Suppressor macrophage (primary cell): ENCODE measurements at regions not wholly inside any gene's neighbourhood (a gene's known extent, or its start where the extent isn't known, plus 50 kb on each side); places are given as distances from the start of the nearest gene placed in this dataset.

Experiments
- DNase-seq, 4 experiments: peaks; one replicate each; pipeline ENCODE4 v3.0.0-alpha.2; 2020 to 2022

- no peak for DNase-seq
Measured at GRCh38 chr13:84263354-84264069, 381.2 kb upstream of the SLITRK1 start.

- DNase-seq: no peak
Measured at GRCh38 chr13:84255226-84255797, 373.0 kb upstream of the SLITRK1 start.

GRCh38 chr13:84249463-84249862 is 367.2 kb upstream of the SLITRK1 start:
- no peak for DNase-seq

- DNase-seq: no peak
Measured at GRCh38 chr13:84243340-84243739, 361.1 kb upstream of the SLITRK1 start.

GRCh38 chr13:84239032-84239431 is 356.8 kb upstream of the SLITRK1 start:
- DNase-seq: no peak

GRCh38 chr13:84238381-84238780 is 356.1 kb upstream of the SLITRK1 start:
- no peak for DNase-seq

GRCh38 chr13:84237143-84237542 is 354.9 kb upstream of the SLITRK1 start:
- no peak for DNase-seq

GRCh38 chr13:84234416-84234815 is 352.1 kb upstream of the SLITRK1 start:
- DNase-seq: no peak

- DNase-seq: no peak
Measured at GRCh38 chr13:84230568-84230967, 348.3 kb upstream of the SLITRK1 start.

GRCh38 chr13:84211048-84211447 is 328.8 kb upstream of the SLITRK1 start:
- no peak for DNase-seq

GRCh38 chr13:84208246-84208910 is 326.1 kb upstream of the SLITRK1 start:
- no peak for DNase-seq

- DNase-seq: no peak
Measured at GRCh38 chr13:84207509-84207908, 325.2 kb upstream of the SLITRK1 start.

- DNase-seq: no peak
Measured at GRCh38 chr13:84200971-84201370, 318.7 kb upstream of the SLITRK1 start.

- peak in 1 of 4 experiments; percentile 2 for DNase-seq
Measured at GRCh38 chr13:84192125-84192524, 309.9 kb upstream of the SLITRK1 start.

GRCh38 chr13:84191139-84191538 is 308.9 kb upstream of the SLITRK1 start:
- peak in 1 of 4 experiments; percentile 15 for DNase-seq

GRCh38 chr13:84187626-84188025 is 305.4 kb upstream of the SLITRK1 start:
- no peak for DNase-seq

GRCh38 chr13:84139561-84140158 is 257.4 kb upstream of the SLITRK1 start:
- DNase-seq: no peak

- DNase-seq: peak; percentile 8 to 33 (median 16)
Measured at GRCh38 chr13:84137292-84137691, 255.0 kb upstream of the SLITRK1 start.

- peak in 1 of 4 experiments; percentile 1 for DNase-seq
Measured at GRCh38 chr13:84136582-84136981, 254.3 kb upstream of the SLITRK1 start.

GRCh38 chr13:84132491-84132890 is 250.2 kb upstream of the SLITRK1 start:
- DNase-seq: no peak

GRCh38 chr13:84131249-84131648 is 249.0 kb upstream of the SLITRK1 start:
- DNase-seq: no peak

GRCh38 chr13:84130495-84131114 is 248.3 kb upstream of the SLITRK1 start:
- DNase-seq: no peak

- DNase-seq: no peak
Measured at GRCh38 chr13:84129966-84130365, 247.7 kb upstream of the SLITRK1 start.
